Activated CD4-positive, alpha-beta T cell treated with anti-CD3 and anti-CD28 coated beads, Interleukin-2, amount 10 ng/mL, durations not matched to agents 24 days and 14 days (primary cell): ENCODE measurements at regions not wholly inside any gene's neighbourhood (a gene's known extent, or its start where the extent isn't known, plus 50 kb on each side); places are given as distances from the start of the nearest gene placed in this dataset.
"Not testable (repeated sequence)": the region's sequence is repeated elsewhere in the genome, so short reads cannot be mapped to it uniquely, and the experiment has no call there.

ENCODE experiments used
- DNase-seq: peaks from one replicate; pipeline ENCODE4 v3.0.0; 2022
- H3K27ac Mint-ChIP-seq: one replicate; pipeline ENCODE4 v1.8.0; 2022; ENCODE audit warnings: mild to moderate bottlenecking, mixed read lengths
- H3K27me3 Mint-ChIP-seq: one replicate; pipeline ENCODE4 v1.8.0; 2022; ENCODE audit warnings: mixed read lengths
- H3K36me3 Mint-ChIP-seq: one replicate; pipeline ENCODE4 v1.8.0; 2022; ENCODE audit warnings: low read depth, mild to moderate bottlenecking, mixed read lengths
- H3K4me1 Mint-ChIP-seq: one replicate; pipeline ENCODE4 v1.8.0; 2021; ENCODE audit warnings: mixed read lengths
- H3K4me3 Mint-ChIP-seq: one replicate; pipeline ENCODE4 v1.8.0; 2022; ENCODE audit warnings: mild to moderate bottlenecking, moderate library complexity, mixed read lengths
- H3K9me3 Mint-ChIP-seq: one replicate; pipeline ENCODE4 v1.8.0; 2021; ENCODE audit warnings: mixed read lengths
- intact Hi-C: fragments of 100-400 bp; cut with micrococcal nuclease; formaldehyde crosslinking; loops from one replicate; pipeline ENCODE4 v1.15.1; 2023

GRCh38 chr5:62791059-62791458, 212.4 kb downstream of the LRRC70 start:
- no peaks in the 10 kb centered on the region for H3K4me1 Mint-ChIP-seq
- H3K4me3 Mint-ChIP-seq = no peak overlapping the region
- intact Hi-C loops = no loop called here
- no peaks in the 10 kb centered on the region for H3K9me3 Mint-ChIP-seq
- H3K27ac Mint-ChIP-seq = no peak overlapping the region
- DNase-seq = no peak
- H3K36me3 Mint-ChIP-seq = no peaks in the 10 kb centered on the region
- peaks cover 12% of the 10 kb centered on the region for H3K27me3 Mint-ChIP-seq

GRCh38 chr5:62790348-62790747, 211.7 kb downstream of the LRRC70 start:
- no peaks in the 10 kb centered on the region for H3K4me1 Mint-ChIP-seq
- H3K9me3 Mint-ChIP-seq = no peaks in the 10 kb centered on the region
- H3K36me3 Mint-ChIP-seq = no peaks in the 10 kb centered on the region
- intact Hi-C loops = no loop called here
- peaks cover 13% of the 10 kb centered on the region for H3K27me3 Mint-ChIP-seq
- no peak overlapping the region for H3K4me3 Mint-ChIP-seq
- no peak for DNase-seq
- H3K27ac Mint-ChIP-seq = no peak overlapping the region

- intact Hi-C loops = no loop called here
- no peak overlapping the region for H3K4me3 Mint-ChIP-seq
- H3K27me3 Mint-ChIP-seq = peaks cover 11% of the 10 kb centered on the region
- no peak for DNase-seq
- H3K4me1 Mint-ChIP-seq = peaks cover 10% of the 10 kb centered on the region
- no peak overlapping the region for H3K27ac Mint-ChIP-seq
- H3K36me3 Mint-ChIP-seq = no peaks in the 10 kb centered on the region
- H3K9me3 Mint-ChIP-seq = no peaks in the 10 kb centered on the region
These were observed 207.5 kb downstream of the LRRC70 start for GRCh38 chr5:62786099-62786498.

DNA sequence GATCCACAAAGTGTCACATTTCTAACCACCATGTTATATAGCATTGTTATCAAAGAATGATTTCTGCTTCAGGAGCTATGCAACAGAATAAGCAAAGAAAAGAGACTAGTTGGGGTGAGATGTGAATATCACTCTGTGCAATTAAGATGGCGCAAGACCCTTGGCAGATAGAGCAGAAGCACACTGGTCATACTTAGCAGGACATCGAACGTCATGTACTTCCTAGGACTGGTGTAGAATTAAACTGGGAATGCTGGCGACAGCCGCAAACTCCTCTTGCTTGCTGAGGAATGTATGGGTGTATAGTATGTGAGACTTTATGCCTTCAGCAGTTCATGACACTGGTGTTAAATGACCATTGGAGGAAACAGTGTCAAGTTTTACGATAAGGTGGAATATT, 207.0 kb downstream of the LRRC70 start:
- H3K36me3 Mint-ChIP-seq = no peaks in the 10 kb centered on the region
- intact Hi-C loops = no loop called here
- H3K9me3 Mint-ChIP-seq = no peaks in the 10 kb centered on the region
- no peak for DNase-seq
- no peak overlapping the region for H3K4me3 Mint-ChIP-seq
- no peak overlapping the region for H3K27ac Mint-ChIP-seq
- H3K4me1 Mint-ChIP-seq = peaks cover 10% of the 10 kb centered on the region
- peaks cover 11% of the 10 kb centered on the region for H3K27me3 Mint-ChIP-seq

DNA sequence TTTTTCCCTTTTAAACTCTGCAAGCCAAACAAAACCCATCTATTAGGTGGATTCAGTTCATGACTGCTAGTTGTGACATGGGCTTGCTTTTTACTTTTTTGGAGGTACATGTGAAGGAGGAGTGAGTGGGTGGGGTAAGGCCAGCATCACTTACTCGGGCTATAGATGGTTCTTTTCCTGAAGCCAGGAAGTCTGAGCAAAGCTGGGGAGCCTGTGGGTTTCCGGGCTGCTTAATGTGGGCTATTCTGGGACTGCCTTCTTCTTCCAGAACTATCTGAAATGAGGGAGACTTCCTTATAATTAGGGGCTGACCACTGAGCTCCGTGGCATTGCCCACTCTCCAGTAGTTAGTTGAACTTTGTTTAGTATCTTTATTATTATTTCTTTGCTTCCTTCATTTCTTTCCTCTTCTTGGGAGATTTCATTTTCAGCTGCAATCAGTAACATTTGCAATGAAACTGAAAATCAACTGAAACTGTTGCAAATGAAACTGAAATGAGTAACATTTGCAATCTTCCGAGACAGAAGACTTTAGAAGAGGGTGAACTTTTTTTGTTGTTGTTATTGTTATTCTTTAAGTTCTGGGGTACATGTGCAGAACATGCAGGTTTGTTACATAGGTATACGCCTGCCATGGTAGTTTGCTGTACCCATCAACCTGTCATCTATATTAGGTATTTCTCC, 204.9 kb downstream of the LRRC70 start:
- peaks cover 10% of the 10 kb centered on the region for H3K4me1 Mint-ChIP-seq
- no peaks in the 10 kb centered on the region for H3K36me3 Mint-ChIP-seq
- H3K9me3 Mint-ChIP-seq = no peaks in the 10 kb centered on the region
- DNase-seq = no peak
- H3K27ac Mint-ChIP-seq = no peak overlapping the region
- H3K27me3 Mint-ChIP-seq = peaks cover 5% of the 10 kb centered on the region
- intact Hi-C loops = no loop called here
- H3K4me3 Mint-ChIP-seq = no peak overlapping the region

- intact Hi-C loops = no loop called here
- Mint-ChIP-seq H3K27me3 (no peaks in the 10 kb centered on the region), H3K4me1 (peaks cover 10% of the 10 kb centered on the region), H3K36me3 (no peaks in the 10 kb centered on the region), H3K4me3 (no peak overlapping the region), H3K9me3 (no peaks in the 10 kb centered on the region), H3K27ac (no peak overlapping the region)
- DNase-seq = no peak
These were observed 202.3 kb downstream of the LRRC70 start for GRCh38 chr5:62780888-62781287.

- intact Hi-C loops = no loop called here
- H3K27ac Mint-ChIP-seq = no peak overlapping the region
- H3K4me3 Mint-ChIP-seq = no peak overlapping the region
- H3K4me1 Mint-ChIP-seq = peaks cover 10% of the 10 kb centered on the region
- no peaks in the 10 kb centered on the region for H3K36me3 Mint-ChIP-seq
- H3K27me3 Mint-ChIP-seq = no peaks in the 10 kb centered on the region
- no peak for DNase-seq
- H3K9me3 Mint-ChIP-seq = no peaks in the 10 kb centered on the region
These were observed 201.6 kb downstream of the LRRC70 start for GRCh38 chr5:62780230-62780629.

- H3K9me3 Mint-ChIP-seq = no peaks in the 10 kb centered on the region
- DNase-seq = peak; percentile 64
- peaks cover 2% of the 10 kb centered on the region for H3K27me3 Mint-ChIP-seq
- H3K27ac Mint-ChIP-seq = no peak overlapping the region
- peaks cover 10% of the 10 kb centered on the region for H3K4me1 Mint-ChIP-seq
- H3K36me3 Mint-ChIP-seq = no peaks in the 10 kb centered on the region
- intact Hi-C loops = loop anchor here (1.0 to 10.0 kb wide), 4 partner anchors 319 to 574 kb away; no protein-coding TSS in a partner anchor
- H3K4me3 Mint-ChIP-seq = no peak overlapping the region
These were observed 200.4 kb downstream of the LRRC70 start for GRCh38 chr5:62779010-62779422.

GRCh38 chr5:62778316-62779009, 199.8 kb downstream of the LRRC70 start:
- Mint-ChIP-seq H3K36me3 (no peaks in the 10 kb centered on the region), H3K27me3 (peaks cover 2% of the 10 kb centered on the region), H3K9me3 (no peaks in the 10 kb centered on the region), H3K4me1 (peaks cover 6% of the 10 kb centered on the region), H3K4me3 (no peak overlapping the region), H3K27ac (no peak overlapping the region)
- intact Hi-C loops = loop anchor here (1.0 to 10.0 kb wide), 4 partner anchors 318 to 574 kb away; no protein-coding TSS in a partner anchor
- no peak for DNase-seq

DNA sequence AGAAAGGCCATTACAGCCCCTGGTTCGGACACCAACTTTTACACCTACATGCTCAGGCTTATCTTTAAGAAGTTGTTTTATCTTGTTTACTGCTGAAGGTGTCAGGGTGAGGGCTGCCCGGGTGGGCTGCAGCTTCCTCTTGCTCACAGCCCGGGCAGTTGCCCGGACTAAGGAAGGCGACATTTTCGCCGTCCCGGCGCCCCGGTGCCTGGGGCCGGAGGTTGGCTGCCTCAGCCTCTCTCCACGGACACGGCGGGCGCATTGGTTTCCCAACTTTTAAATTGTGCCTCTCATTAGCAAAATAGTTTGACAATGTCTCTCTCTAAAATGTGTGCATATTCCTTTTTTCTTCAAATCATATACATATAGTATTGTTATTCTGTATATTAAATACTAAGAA, 198.5 kb downstream of the LRRC70 start:
- not testable (repeated sequence) for H3K36me3 Mint-ChIP-seq, H3K4me1 Mint-ChIP-seq, H3K9me3 Mint-ChIP-seq, H3K27me3 Mint-ChIP-seq, DNase-seq, H3K4me3 Mint-ChIP-seq, H3K27ac Mint-ChIP-seq
- intact Hi-C loops = loop anchor here (5.0 to 10.0 kb wide), 3 partner anchors 335 to 572 kb away; no protein-coding TSS in a partner anchor

- not testable (repeated sequence) for H3K27ac Mint-ChIP-seq, H3K27me3 Mint-ChIP-seq, H3K4me1 Mint-ChIP-seq, DNase-seq, H3K9me3 Mint-ChIP-seq, H3K4me3 Mint-ChIP-seq, H3K36me3 Mint-ChIP-seq
- intact Hi-C loops = loop anchor here (5.0 to 10.0 kb wide), 3 partner anchors 334 to 572 kb away; no protein-coding TSS in a partner anchor
These were observed 198.0 kb downstream of the LRRC70 start for GRCh38 chr5:62776592-62776991.

GRCh38 chr5:62773460-62773859, 194.8 kb downstream of the LRRC70 start:
- peaks cover 9% of the 10 kb centered on the region for H3K27me3 Mint-ChIP-seq
- no peaks in the 10 kb centered on the region for H3K9me3 Mint-ChIP-seq
- no peak for DNase-seq
- intact Hi-C loops = loop anchor here (10.0 kb wide), 1 partner anchor 569 kb away; no protein-coding TSS in a partner anchor
- H3K4me1 Mint-ChIP-seq = no peaks in the 10 kb centered on the region
- H3K4me3 Mint-ChIP-seq = no peak overlapping the region
- H3K36me3 Mint-ChIP-seq = no peaks in the 10 kb centered on the region
- H3K27ac Mint-ChIP-seq = no peak overlapping the region

GRCh38 chr5:62771341-62771740, 192.7 kb downstream of the LRRC70 start:
- Mint-ChIP-seq H3K27ac (no peak overlapping the region), H3K4me3 (no peak overlapping the region), H3K4me1 (no peaks in the 10 kb centered on the region), H3K9me3 (no peaks in the 10 kb centered on the region), H3K36me3 (no peaks in the 10 kb centered on the region), H3K27me3 (peaks cover 10% of the 10 kb centered on the region)
- intact Hi-C loops = loop anchor here (10.0 kb wide), 1 partner anchor 567 kb away; no protein-coding TSS in a partner anchor
- no peak for DNase-seq

- no peaks in the 10 kb centered on the region for H3K4me1 Mint-ChIP-seq
- H3K36me3 Mint-ChIP-seq = no peaks in the 10 kb centered on the region
- H3K9me3 Mint-ChIP-seq = no peaks in the 10 kb centered on the region
- intact Hi-C loops = no loop called here
- H3K27me3 Mint-ChIP-seq = peaks cover 12% of the 10 kb centered on the region
- DNase-seq = no peak
- no peak overlapping the region for H3K27ac Mint-ChIP-seq
- H3K4me3 Mint-ChIP-seq = no peak overlapping the region
These were observed 189.0 kb downstream of the LRRC70 start for GRCh38 chr5:62767650-62768049.
